ENCODE measurements at regions not wholly inside any gene's neighbourhood (a gene's known extent, or its start where the extent isn't known, plus 50 kb on each side); places are given as distances from the start of the nearest gene placed in this dataset.

GRCh38 chr9:19682397-19682796, 106.4 kb downstream of the SLC24A2 start:
- Histone ChIP-seq H3K9me2 (ENCODE audit: insufficient read depth, low read length) (no peaks in the 10 kb centered on the region), H2AFZ (ENCODE audit: low read length) (no peak overlapping the region), H3K4me3 (ENCODE audit: low read depth, low read length, poor library complexity, severe bottlenecking) (no peak overlapping the region), H3K36me3 (ENCODE audit: insufficient read depth, low read length) (no peaks in the 10 kb centered on the region), H3K27ac (ENCODE audit: low read depth, low read length, poor library complexity, severe bottlenecking) (no peak overlapping the region), H3K79me2 (ENCODE audit: insufficient read depth, low read depth, low read length) (no peaks in the 10 kb centered on the region), H3K4me2 (ENCODE audit: low read length) (no peak overlapping the region), H3K4me1 (ENCODE audit: insufficient read depth, low read length, poor library complexity, severe bottlenecking) (no peaks in the 10 kb centered on the region), H3K9me3 (ENCODE audit: low read length) (no peaks in the 10 kb centered on the region), H4K20me1 (ENCODE audit: insufficient read depth, low read length) (no peaks in the 10 kb centered on the region)
- no TSS peak for BruUV-seq (replicated peaks)
- DNase-seq (ENCODE audit: low spot score), result no peak
- CTCF ChIA-PET (ENCODE audit: unreplicated experiment), result no interaction called here
- intact Hi-C loops (cut with micrococcal nuclease; ENCODE audit: unreplicated experiment), result no loop called here
- POLR2A ChIA-PET, result interaction anchor here (0.7 kb wide), 1 partner anchor 14 kb away, joined by 3 read pairs; no protein-coding TSS in a partner anchor
- no peak for TF ChIP-seq EZH2phosphoT487 (IDR thresholded peaks at IDR 0.05; ENCODE audit: borderline replicate concordance, low read depth, low read length)
- TF ChIP-seq, protein P1, sequence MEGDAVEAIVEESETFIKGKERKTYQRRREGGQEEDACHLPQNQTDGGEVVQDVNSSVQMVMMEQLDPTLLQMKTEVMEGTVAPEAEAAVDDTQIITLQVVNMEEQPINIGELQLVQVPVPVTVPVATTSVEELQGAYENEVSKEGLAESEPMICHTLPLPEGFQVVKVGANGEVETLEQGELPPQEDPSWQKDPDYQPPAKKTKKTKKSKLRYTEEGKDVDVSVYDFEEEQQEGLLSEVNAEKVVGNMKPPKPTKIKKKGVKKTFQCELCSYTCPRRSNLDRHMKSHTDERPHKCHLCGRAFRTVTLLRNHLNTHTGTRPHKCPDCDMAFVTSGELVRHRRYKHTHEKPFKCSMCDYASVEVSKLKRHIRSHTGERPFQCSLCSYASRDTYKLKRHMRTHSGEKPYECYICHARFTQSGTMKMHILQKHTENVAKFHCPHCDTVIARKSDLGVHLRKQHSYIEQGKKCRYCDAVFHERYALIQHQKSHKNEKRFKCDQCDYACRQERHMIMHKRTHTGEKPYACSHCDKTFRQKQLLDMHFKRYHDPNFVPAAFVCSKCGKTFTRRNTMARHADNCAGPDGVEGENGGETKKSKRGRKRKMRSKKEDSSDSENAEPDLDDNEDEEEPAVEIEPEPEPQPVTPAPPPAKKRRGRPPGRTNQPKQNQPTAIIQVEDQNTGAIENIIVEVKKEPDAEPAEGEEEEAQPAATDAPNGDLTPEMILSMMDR (conservative IDR thresholded peaks at IDR 0.05; ENCODE audit: low read length), result no peak

DNA sequence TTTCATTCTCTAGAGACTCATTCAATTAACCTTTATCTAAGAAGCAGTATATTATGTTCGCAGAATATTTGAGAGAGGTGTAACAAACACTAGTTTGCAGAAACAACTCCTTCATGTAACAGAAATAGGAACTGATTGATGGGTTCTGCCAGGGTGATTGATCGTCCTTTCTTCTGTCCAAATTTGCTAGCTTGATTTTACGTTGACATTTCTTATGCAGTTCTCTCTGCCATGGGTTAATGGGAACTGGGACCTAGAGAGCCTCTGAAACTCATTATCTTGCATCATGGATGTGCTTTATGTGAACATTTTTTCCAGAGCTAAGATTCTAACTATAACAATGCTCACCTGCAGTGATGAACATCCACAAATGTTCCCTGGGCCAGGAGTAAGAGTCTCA, 107.0 kb downstream of the SLC24A2 start:
- Histone ChIP-seq H4K20me1 (ENCODE audit: insufficient read depth, low read length) (no peaks in the 10 kb centered on the region), H3K27ac (ENCODE audit: low read depth, low read length, poor library complexity, severe bottlenecking) (no peak overlapping the region), H3K4me2 (ENCODE audit: low read length) (no peak overlapping the region), H3K4me3 (ENCODE audit: low read depth, low read length, poor library complexity, severe bottlenecking) (no peak overlapping the region), H3K36me3 (ENCODE audit: insufficient read depth, low read length) (no peaks in the 10 kb centered on the region), H3K9me3 (ENCODE audit: low read length) (no peaks in the 10 kb centered on the region), H3K9me2 (ENCODE audit: insufficient read depth, low read length) (no peaks in the 10 kb centered on the region), H3K4me1 (ENCODE audit: insufficient read depth, low read length, poor library complexity, severe bottlenecking) (no peaks in the 10 kb centered on the region), H3K79me2 (ENCODE audit: insufficient read depth, low read depth, low read length) (no peaks in the 10 kb centered on the region), H2AFZ (ENCODE audit: low read length) (no peak overlapping the region)
- ChIA-PET CTCF (ENCODE audit: unreplicated experiment) (no interaction called here), POLR2A (no interaction called here)
- intact Hi-C loops (cut with micrococcal nuclease; ENCODE audit: unreplicated experiment), result no loop called here
- no peak for DNase-seq (ENCODE audit: low spot score)
- TF ChIP-seq, protein P1 (conservative IDR thresholded peaks at IDR 0.05; ENCODE audit: low read length), result no peak
- TF ChIP-seq EZH2phosphoT487 (IDR thresholded peaks at IDR 0.05; ENCODE audit: borderline replicate concordance, low read depth, low read length), result no peak
- BruUV-seq (replicated peaks), result no TSS peak

- no peak overlapping the region for H3K4me3 ChIP-seq (ENCODE audit: low read depth, low read length, poor library complexity, severe bottlenecking)
- H2AFZ ChIP-seq (ENCODE audit: low read length), result no peak overlapping the region
- no peaks in the 10 kb centered on the region for H3K79me2 ChIP-seq (ENCODE audit: insufficient read depth, low read depth, low read length)
- ChIA-PET CTCF (ENCODE audit: unreplicated experiment) (no interaction called here), POLR2A (interaction anchor here (0.6 kb wide), 1 partner anchor 27 kb away, joined by 4 read pairs; no protein-coding TSS in a partner anchor)
- no peaks in the 10 kb centered on the region for H3K9me2 ChIP-seq (ENCODE audit: insufficient read depth, low read length)
- no peak for DNase-seq (ENCODE audit: low spot score)
- no peaks in the 10 kb centered on the region for H3K36me3 ChIP-seq (ENCODE audit: insufficient read depth, low read length)
- H3K4me1 ChIP-seq (ENCODE audit: insufficient read depth, low read length, poor library complexity, severe bottlenecking), result no peaks in the 10 kb centered on the region
- no peaks in the 10 kb centered on the region for H4K20me1 ChIP-seq (ENCODE audit: insufficient read depth, low read length)
- no peaks in the 10 kb centered on the region for H3K9me3 ChIP-seq (ENCODE audit: low read length)
- intact Hi-C loops (cut with micrococcal nuclease; ENCODE audit: unreplicated experiment), result no loop called here
- TF ChIP-seq, protein P1 (conservative IDR thresholded peaks at IDR 0.05; ENCODE audit: low read length), result no peak
- no peak for TF ChIP-seq EZH2phosphoT487 (IDR thresholded peaks at IDR 0.05; ENCODE audit: borderline replicate concordance, low read depth, low read length)
- H3K27ac ChIP-seq (ENCODE audit: low read depth, low read length, poor library complexity, severe bottlenecking), result no peak overlapping the region
- H3K4me2 ChIP-seq (ENCODE audit: low read length), result no peak overlapping the region
- no TSS peak for BruUV-seq (replicated peaks)
Measured at GRCh38 chr9:19677924-19678323, 110.9 kb downstream of the SLC24A2 start.

Data from OCI-LY7 (cell line).